Fibroblast of the aortic adventitia (primary cell): ENCODE measurements at regions not wholly inside any gene's neighbourhood (a gene's known extent, or its start where the extent isn't known, plus 50 kb on each side); places are given as distances from the start of the nearest gene placed in this dataset.
A peak's percentile ranks its signal among the peaks of the same experiment; 100 is the strongest.

Source experiments
- DNase-seq: peaks from one replicate; pipeline ENCODE4 v3.0.0-alpha.2; 2010; ENCODE audit warnings: low read depth
- H3K4me3 ChIP-seq: 2 replicates; pipeline ENCODE4 v1.5.1; 2011; ENCODE audit warnings: low read depth, mild to moderate bottlenecking, control low read depth, low read length, moderate library complexity
- CTCF ChIP-seq: IDR thresholded peaks from 2 replicates; pipeline ENCODE4 v1.5.1; 2011; ENCODE audit warnings: mild to moderate bottlenecking, low read length, control low read depth, inconsistent platforms; ENCODE audit not compliant: insufficient read depth

GRCh38 chr1:51025374-51025773 lies 55.3 kb downstream of the CDKN2C start:
- DNase-seq = no peak
- no peak for TF ChIP-seq CTCF
- no peak overlapping the region for H3K4me3 ChIP-seq

DNA sequence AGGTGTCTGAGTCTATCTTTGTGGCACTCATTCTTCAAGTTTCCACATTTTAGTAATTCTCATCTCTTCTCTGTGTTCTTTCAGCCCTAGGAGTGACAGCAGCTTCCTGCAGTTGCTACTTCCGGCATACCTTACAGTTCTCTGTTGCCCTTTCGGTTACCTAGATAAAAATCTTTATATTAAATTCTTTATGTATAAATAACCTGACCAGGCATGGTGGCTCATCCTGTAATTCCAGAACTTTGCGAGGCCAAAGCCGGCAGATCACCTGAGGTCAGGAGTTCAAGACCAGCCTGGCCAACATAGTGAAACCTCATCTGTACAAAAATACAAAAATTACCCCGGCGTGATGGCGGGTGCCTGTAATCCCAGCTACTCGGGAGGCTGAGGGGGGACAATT lies 62.9 kb downstream of the CDKN2C start:
- no peak for DNase-seq
- H3K4me3 ChIP-seq = no peak overlapping the region
- no peak for TF ChIP-seq CTCF

DNA sequence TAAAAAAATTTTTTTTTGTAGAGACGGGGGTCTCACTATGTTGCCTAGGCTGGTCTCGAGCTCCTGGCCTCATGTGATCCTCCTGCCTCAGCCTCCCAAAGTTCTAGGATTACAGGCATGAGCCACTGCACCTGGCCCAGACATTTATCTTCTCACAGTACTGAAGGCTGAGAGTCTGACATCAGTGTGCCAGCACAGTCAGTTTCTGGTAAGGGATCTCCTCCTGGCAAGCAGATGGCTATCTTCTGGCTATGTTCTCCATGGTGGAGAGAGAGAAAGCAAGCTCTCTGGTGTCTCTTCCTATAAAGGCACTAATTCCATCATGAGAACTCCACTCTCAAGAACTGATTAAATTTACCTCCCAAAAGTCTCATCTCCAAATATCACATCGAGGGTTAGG lies 57.8 kb upstream of the C1orf185 start:
- no peak for TF ChIP-seq CTCF
- no peak overlapping the region for H3K4me3 ChIP-seq
- DNase-seq = no peak

GRCh38 chr1:51044834-51045233 lies 57.2 kb upstream of the C1orf185 start:
- DNase-seq = peak; percentile 47
- TF ChIP-seq CTCF = peak; percentile 20
- H3K4me3 ChIP-seq = no peak overlapping the region

- no peak overlapping the region for H3K4me3 ChIP-seq
- no peak for TF ChIP-seq CTCF
- no peak for DNase-seq
Observed at GRCh38 chr1:51048021-51048420, 54.0 kb upstream of the C1orf185 start.

DNA sequence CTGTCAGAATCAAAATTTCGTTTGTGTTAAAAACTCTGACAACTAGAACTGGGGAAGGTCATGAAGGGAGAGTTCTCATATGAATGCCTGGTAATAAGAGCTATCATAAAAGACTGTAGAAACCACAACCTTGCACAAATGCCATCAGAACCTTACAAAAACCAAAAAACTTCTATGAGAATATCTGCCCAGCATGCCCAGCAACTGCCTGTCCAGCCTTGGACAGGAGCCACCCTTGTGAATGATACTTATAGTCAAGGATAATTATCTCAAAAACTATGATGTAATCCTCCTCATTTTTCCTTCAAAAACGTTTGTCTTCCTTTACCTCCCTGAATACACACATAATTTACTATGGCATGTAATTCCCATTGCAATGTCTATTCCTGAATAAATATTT lies 53.4 kb upstream of the C1orf185 start:
- no peak overlapping the region for H3K4me3 ChIP-seq
- TF ChIP-seq CTCF = no peak
- DNase-seq = no peak
